Hippocampal formation (tissue), 2 donors: ENCODE measurements at regions not wholly inside any gene's neighbourhood (a gene's known extent, or its start where the extent isn't known, plus 50 kb on each side); places are given as distances from the start of the nearest gene placed in this dataset.
"Not testable (repeated sequence)": the region's sequence is repeated elsewhere in the genome, so short reads cannot be mapped to it uniquely, and the experiment has no call there.

Experiments
- DNase-seq, 2 donors: peaks; one replicate each; lab custom pipeline; 2025; lab: John Stamatoyannopoulos, UW

GRCh38 chr10:44176311-44176710 lies 208.6 kb downstream of the CXCL12 start:
- no peak for DNase-seq

GRCh38 chr10:44173608-44173894 lies 211.3 kb downstream of the CXCL12 start:
- no peak for DNase-seq

GRCh38 chr10:44172883-44173607 lies 211.9 kb downstream of the CXCL12 start:
- DNase-seq = no peak

GRCh38 chr10:44171765-44172164 lies 213.1 kb downstream of the CXCL12 start:
- no peak for DNase-seq

GRCh38 chr10:44168478-44168877 lies 216.4 kb downstream of the CXCL12 start:
- no peak for DNase-seq

GRCh38 chr10:44167752-44168151 lies 217.1 kb downstream of the CXCL12 start:
- DNase-seq = no peak

GRCh38 chr10:44166441-44166840 lies 218.5 kb downstream of the CXCL12 start:
- no peak for DNase-seq

- no peak for DNase-seq
Measured at GRCh38 chr10:44164251-44164956, 220.5 kb downstream of the CXCL12 start.

GRCh38 chr10:44161184-44161583 lies 223.7 kb downstream of the CXCL12 start:
- no peak for DNase-seq

- DNase-seq = no peak
Measured at GRCh38 chr10:44157574-44157973, 227.3 kb downstream of the CXCL12 start.

- DNase-seq = no peak
Measured at GRCh38 chr10:44154956-44155355, 229.9 kb downstream of the CXCL12 start.

GRCh38 chr10:44153918-44154670 lies 230.8 kb downstream of the CXCL12 start:
- DNase-seq = no peak

GRCh38 chr10:44143556-44143955 lies 241.3 kb downstream of the CXCL12 start:
- DNase-seq = no peak

GRCh38 chr10:44132361-44133289 lies 252.3 kb downstream of the CXCL12 start:
- DNase-seq = no peak

- no peak for DNase-seq
Measured at GRCh38 chr10:44126291-44126717, 258.6 kb downstream of the CXCL12 start.

GRCh38 chr10:44125879-44126278 lies 259.0 kb downstream of the CXCL12 start:
- no peak for DNase-seq

GRCh38 chr10:44118500-44118899 lies 266.4 kb downstream of the CXCL12 start:
- DNase-seq = no peak

- DNase-seq = no peak
Measured at GRCh38 chr10:44116474-44116873, 268.4 kb downstream of the CXCL12 start.

GRCh38 chr10:44115516-44115915 lies 269.4 kb downstream of the CXCL12 start:
- no peak for DNase-seq

GRCh38 chr10:44114441-44114840 lies 270.5 kb downstream of the CXCL12 start:
- no peak for DNase-seq

GRCh38 chr10:44112280-44112679 lies 272.6 kb downstream of the CXCL12 start:
- not testable (repeated sequence) for DNase-seq

- DNase-seq = no peak
Measured at GRCh38 chr10:44105696-44106095, 279.2 kb downstream of the CXCL12 start.
